Mesothelial cell of epicardium (in vitro differentiated cells): ENCODE measurements at regions not wholly inside any gene's neighbourhood (a gene's known extent, or its start where the extent isn't known, plus 50 kb on each side); places are given as distances from the start of the nearest gene placed in this dataset.
"Not testable (repeated sequence)": the region's sequence is repeated elsewhere in the genome, so short reads cannot be mapped to it uniquely, and the experiment has no call there.

Experiments used
- DNase-seq, 2 experiments: peaks; one replicate each; pipeline ENCODE4 v3.0.0; 2021; ENCODE audit warnings: low spot score in 2 of 2; ENCODE audit not compliant: unreplicated experiment in 2 of 2
- H3K27ac Mint-ChIP-seq: 2 replicates; pipeline ENCODE4 v1.8.0; 2021; ENCODE audit warnings: mixed read lengths
- H3K27me3 Mint-ChIP-seq: 2 replicates; pipeline ENCODE4 v1.8.0; 2021; ENCODE audit warnings: low read depth, mixed read lengths
- H3K36me3 Mint-ChIP-seq: 2 replicates; pipeline ENCODE4 v1.8.0; 2021; ENCODE audit warnings: mixed read lengths
- H3K4me1 Mint-ChIP-seq: 2 replicates; pipeline ENCODE4 v1.8.0; 2021; ENCODE audit warnings: mixed read lengths
- H3K4me3 Mint-ChIP-seq: 2 replicates; pipeline ENCODE4 v1.8.0; 2021; ENCODE audit warnings: mild to moderate bottlenecking, moderate library complexity, mixed read lengths
- H3K9me3 Mint-ChIP-seq: 2 replicates; pipeline ENCODE4 v1.8.0; 2021; ENCODE audit warnings: mixed read lengths
- CTCF ChIP-seq: fragments of 200-600 bp; sonication (generic); IDR thresholded peaks from one replicate; pipeline ENCODE4 v1.5.0; 2021; ENCODE audit warnings: antibody characterized with exemption; ENCODE audit not compliant: unreplicated experiment

- H3K27ac Mint-ChIP-seq: no peak overlapping the region
- H3K4me3 Mint-ChIP-seq: no peak overlapping the region
- peaks cover 4% of the 10 kb centered on the region for H3K9me3 Mint-ChIP-seq
- no peaks in the 10 kb centered on the region for H3K36me3 Mint-ChIP-seq
- no peak for DNase-seq
- no peaks in the 10 kb centered on the region for H3K27me3 Mint-ChIP-seq
- H3K4me1 Mint-ChIP-seq: no peaks in the 10 kb centered on the region
- no peak for TF ChIP-seq CTCF
Observed at GRCh38 chr18:54662986-54663385, 71.9 kb downstream of the DYNAP start.

GRCh38 chr18:54669701-54670100 is 78.7 kb downstream of the DYNAP start:
- peaks cover 11% of the 10 kb centered on the region for H3K9me3 Mint-ChIP-seq
- not testable (repeated sequence) for H3K36me3 Mint-ChIP-seq, H3K4me1 Mint-ChIP-seq, H3K27ac Mint-ChIP-seq, H3K4me3 Mint-ChIP-seq, DNase-seq, H3K27me3 Mint-ChIP-seq

GRCh38 chr18:54671291-54671881 is 80.3 kb downstream of the DYNAP start:
- DNase-seq: no peak
- TF ChIP-seq CTCF: peak; percentile 81
- H3K27ac Mint-ChIP-seq: no peak overlapping the region
- H3K4me1 Mint-ChIP-seq: peaks cover 4% of the 10 kb centered on the region
- H3K27me3 Mint-ChIP-seq: no peaks in the 10 kb centered on the region
- H3K4me3 Mint-ChIP-seq: no peak overlapping the region
- peaks cover 11% of the 10 kb centered on the region for H3K9me3 Mint-ChIP-seq
- H3K36me3 Mint-ChIP-seq: peaks cover 3% of the 10 kb centered on the region

GRCh38 chr18:54672109-54672508 is 81.1 kb downstream of the DYNAP start:
- peaks cover 4% of the 10 kb centered on the region for H3K36me3 Mint-ChIP-seq
- no peak for DNase-seq
- no peak for TF ChIP-seq CTCF
- H3K27ac Mint-ChIP-seq: no peak overlapping the region
- H3K4me1 Mint-ChIP-seq: peaks cover 4% of the 10 kb centered on the region
- no peaks in the 10 kb centered on the region for H3K27me3 Mint-ChIP-seq
- peaks cover 14% of the 10 kb centered on the region for H3K9me3 Mint-ChIP-seq
- no peak overlapping the region for H3K4me3 Mint-ChIP-seq

- peaks cover 4% of the 10 kb centered on the region for H3K36me3 Mint-ChIP-seq
- H3K27ac Mint-ChIP-seq: no peak overlapping the region
- no peak for DNase-seq
- no peaks in the 10 kb centered on the region for H3K27me3 Mint-ChIP-seq
- TF ChIP-seq CTCF: no peak
- no peak overlapping the region for H3K4me3 Mint-ChIP-seq
- H3K9me3 Mint-ChIP-seq: peaks cover 14% of the 10 kb centered on the region
- peaks cover 4% of the 10 kb centered on the region for H3K4me1 Mint-ChIP-seq
Observed at GRCh38 chr18:54672846-54673475, 81.9 kb downstream of the DYNAP start.

DNA sequence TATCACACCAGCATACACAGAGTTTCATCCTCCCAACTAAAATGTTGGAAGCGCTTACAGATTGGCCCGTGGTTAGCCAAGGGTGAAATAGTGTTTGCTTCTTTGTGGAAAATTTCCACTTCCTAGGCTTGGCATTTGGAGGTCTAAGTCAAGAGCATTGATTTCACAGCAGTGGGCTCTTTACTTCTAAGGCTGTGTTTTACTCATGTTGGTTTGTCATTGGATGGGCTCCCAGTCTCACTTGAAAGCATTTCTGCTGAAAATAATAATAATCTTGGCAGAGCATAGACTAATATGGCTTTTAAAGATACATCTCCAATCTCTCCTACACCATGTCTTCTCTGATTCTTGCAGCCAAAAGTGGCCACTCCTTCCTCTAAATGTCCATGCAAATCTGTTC is 82.9 kb downstream of the DYNAP start:
- peaks cover 4% of the 10 kb centered on the region for H3K36me3 Mint-ChIP-seq
- H3K9me3 Mint-ChIP-seq: peaks cover 7% of the 10 kb centered on the region
- no peak overlapping the region for H3K4me3 Mint-ChIP-seq
- no peaks in the 10 kb centered on the region for H3K27me3 Mint-ChIP-seq
- H3K27ac Mint-ChIP-seq: no peak overlapping the region
- no peak for DNase-seq
- peaks cover 4% of the 10 kb centered on the region for H3K4me1 Mint-ChIP-seq
- TF ChIP-seq CTCF: no peak
